Lung (tissue), 11 donors: ENCODE measurements at regions not wholly inside any gene's neighbourhood (a gene's known extent, or its start where the extent isn't known, plus 50 kb on each side); places are given as distances from the start of the nearest gene placed in this dataset.

Experiments used
- ATAC-seq: fragments of 200-7000 bp; cut with Tn5 transposase; one replicate; pipeline ENCODE4 v1.9.1; 2020; ENCODE audit warnings: moderate number of reproducible peaks; ENCODE audit not compliant: insufficient read depth, low FRiP score
- DNase-seq, 3 donors: peaks; one replicate each; pipeline ENCODE4 v3.0.0-alpha.2; 2013 to 2017
- H3K27ac ChIP-seq, 2 donors: one replicate each; pipeline ENCODE4 v1.5.1; 2013; ENCODE audit warnings: mild to moderate bottlenecking in 2 of 2, moderate library complexity in 2 of 2, control low read depth in 1 of 2, inconsistent platforms in 1 of 2, low read depth in 1 of 2, low read length in 1 of 2
- H3K27me3 ChIP-seq, 3 donors: one replicate each; pipeline ENCODE4 v1.5.1; 2013; ENCODE audit warnings: low read length in 2 of 3; ENCODE audit not compliant: control insufficient read depth in 3 of 3, insufficient read depth in 3 of 3
- H3K36me3 ChIP-seq, 4 donors: one replicate each; pipeline ENCODE4 v1.5.1; 2013; ENCODE audit warnings: low read length in 4 of 4, mild to moderate bottlenecking in 1 of 4, moderate library complexity in 1 of 4; ENCODE audit not compliant: control insufficient read depth in 4 of 4, insufficient read depth in 4 of 4
- H3K4me1 ChIP-seq, 5 donors: one replicate each; pipeline ENCODE4 v1.5.1; 2013; ENCODE audit warnings: low read length in 5 of 5, mild to moderate bottlenecking in 2 of 5, moderate library complexity in 1 of 5; ENCODE audit not compliant: control insufficient read depth in 5 of 5, insufficient read depth in 5 of 5
- H3K4me3 ChIP-seq: one replicate; pipeline ENCODE4 v1.5.1; 2013; ENCODE audit warnings: mild to moderate bottlenecking, control low read depth, moderate library complexity
- H3K9ac ChIP-seq, 2 donors: one replicate each; pipeline ENCODE4 v1.5.1; 2013; ENCODE audit warnings: low read length in 2 of 2, control low read depth in 1 of 2; ENCODE audit not compliant: insufficient read depth in 1 of 2
- H3K9me3 ChIP-seq, 4 donors: one replicate each; pipeline ENCODE4 v1.5.1; 2013; ENCODE audit warnings: low read length in 3 of 4, mild to moderate bottlenecking in 1 of 4, moderate library complexity in 1 of 4; ENCODE audit not compliant: control insufficient read depth in 4 of 4, insufficient read depth in 3 of 4
- WGBS, 2 donors: extraction: QIAGEN DNeasy Blood & Tissue Kit; methylation state at CpG; one replicate each; pipeline ENCODE4 v1.1.7; 2013; 5-methylcytosine and 5-hydroxymethylcytosine counted together
- TF ChIP-seq, protein P1 (sequence below): IDR thresholded peaks from 2 replicates; pipeline ENCODE4 v1.5.1; 2012; ENCODE audit warnings: mild to moderate bottlenecking; ENCODE audit errors: control extremely low read depth, extremely low read depth
- donor health status: control.
- donor health status: control.
- donor health status: Bipolar disorder and iron deficiency.
- donor health status: healthy.
- donor health status: DM: yes; HTN: yes; CAD: no.

DNA sequence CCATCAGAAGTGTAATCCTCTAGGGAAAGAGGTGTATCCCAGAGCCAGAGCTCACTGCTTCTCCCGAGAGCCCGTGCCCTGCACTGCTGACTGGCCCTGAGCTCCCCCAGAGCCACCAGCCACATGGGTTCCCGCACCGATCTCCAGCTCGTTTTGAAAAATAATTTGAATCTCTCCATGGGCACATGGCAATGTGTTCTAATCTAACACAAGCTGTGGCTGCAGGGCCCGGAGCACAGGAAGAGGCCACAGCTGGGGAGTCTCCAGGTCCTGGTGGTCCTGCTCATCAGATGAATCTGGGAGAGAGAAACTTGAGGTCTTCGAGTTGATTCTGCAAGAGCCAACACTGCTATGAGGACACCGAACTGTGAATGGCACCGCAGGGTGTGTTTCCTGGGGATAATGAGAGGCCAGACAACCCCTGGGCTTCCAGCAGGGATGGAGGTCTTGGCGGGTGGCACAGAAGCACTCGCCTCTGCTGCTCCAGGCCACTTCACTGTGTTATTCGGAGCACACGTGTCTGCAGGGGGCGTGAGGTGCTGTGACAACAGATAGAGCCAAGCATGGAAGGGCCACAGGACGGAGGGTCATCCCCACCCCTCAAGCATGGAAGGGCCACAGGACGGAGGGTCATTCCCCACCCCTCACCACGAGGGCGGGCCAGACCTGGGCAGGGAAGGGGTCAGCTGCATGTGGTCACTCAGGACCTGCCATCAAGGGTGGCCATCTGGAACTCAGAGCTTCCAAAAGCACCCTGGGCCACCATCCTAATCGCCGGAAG lies 196.8 kb downstream of the NDUFA10 start:
- TF ChIP-seq, protein P1, sequence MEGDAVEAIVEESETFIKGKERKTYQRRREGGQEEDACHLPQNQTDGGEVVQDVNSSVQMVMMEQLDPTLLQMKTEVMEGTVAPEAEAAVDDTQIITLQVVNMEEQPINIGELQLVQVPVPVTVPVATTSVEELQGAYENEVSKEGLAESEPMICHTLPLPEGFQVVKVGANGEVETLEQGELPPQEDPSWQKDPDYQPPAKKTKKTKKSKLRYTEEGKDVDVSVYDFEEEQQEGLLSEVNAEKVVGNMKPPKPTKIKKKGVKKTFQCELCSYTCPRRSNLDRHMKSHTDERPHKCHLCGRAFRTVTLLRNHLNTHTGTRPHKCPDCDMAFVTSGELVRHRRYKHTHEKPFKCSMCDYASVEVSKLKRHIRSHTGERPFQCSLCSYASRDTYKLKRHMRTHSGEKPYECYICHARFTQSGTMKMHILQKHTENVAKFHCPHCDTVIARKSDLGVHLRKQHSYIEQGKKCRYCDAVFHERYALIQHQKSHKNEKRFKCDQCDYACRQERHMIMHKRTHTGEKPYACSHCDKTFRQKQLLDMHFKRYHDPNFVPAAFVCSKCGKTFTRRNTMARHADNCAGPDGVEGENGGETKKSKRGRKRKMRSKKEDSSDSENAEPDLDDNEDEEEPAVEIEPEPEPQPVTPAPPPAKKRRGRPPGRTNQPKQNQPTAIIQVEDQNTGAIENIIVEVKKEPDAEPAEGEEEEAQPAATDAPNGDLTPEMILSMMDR: no peak
- no peak overlapping the region for H3K9ac ChIP-seq
- H3K9me3 ChIP-seq: no peaks in the 10 kb centered on the region
- DNase-seq: no peak
- H3K27me3 ChIP-seq: no peaks in the 10 kb centered on the region
- no peak for ATAC-seq
- H3K4me1 ChIP-seq: peaks cover 0 to 22% (median 8%) of the 10 kb centered on the region in 5 donors
- WGBS, 2 donors: 80 to 92% methylated on average over 20 of the region's 20 CpGs
- H3K36me3 ChIP-seq: no peaks in the 10 kb centered on the region
- no peak overlapping the region for H3K27ac ChIP-seq
- no peak overlapping the region for H3K4me3 ChIP-seq

DNA sequence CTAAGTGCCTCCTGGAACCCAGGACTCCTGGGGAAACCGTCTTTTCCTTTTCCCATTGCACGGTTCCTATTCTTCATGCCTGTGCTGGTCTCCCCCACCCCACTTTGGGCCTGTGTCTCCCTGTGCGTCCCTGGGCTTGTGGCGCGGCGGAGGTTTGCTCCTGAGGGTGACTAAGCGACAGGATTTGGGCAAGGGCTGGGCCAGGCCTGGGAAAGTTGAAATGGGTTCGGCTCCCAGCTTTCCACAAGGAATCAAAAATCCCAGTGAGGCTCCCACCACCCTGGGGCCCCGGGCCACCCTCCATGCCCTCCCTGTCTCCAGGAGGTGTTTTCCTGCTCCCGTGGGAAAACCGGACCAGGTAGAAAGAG lies 197.6 kb downstream of the NDUFA10 start:
- 96 to 99% methylated on average over 11 of the region's 11 CpGs for WGBS, 2 donors
- ATAC-seq: no peak
- H3K4me3 ChIP-seq: no peak overlapping the region
- TF ChIP-seq, protein P1: no peak
- H3K4me1 ChIP-seq: peaks cover 0 to 22% (median 8%) of the 10 kb centered on the region in 5 donors
- no peaks in the 10 kb centered on the region for H3K9me3 ChIP-seq
- H3K27me3 ChIP-seq: no peaks in the 10 kb centered on the region
- DNase-seq: peak in 1 of 3 donors; percentile 8
- no peaks in the 10 kb centered on the region for H3K36me3 ChIP-seq
- H3K9ac ChIP-seq: no peak overlapping the region
- H3K27ac ChIP-seq: no peak overlapping the region

DNA sequence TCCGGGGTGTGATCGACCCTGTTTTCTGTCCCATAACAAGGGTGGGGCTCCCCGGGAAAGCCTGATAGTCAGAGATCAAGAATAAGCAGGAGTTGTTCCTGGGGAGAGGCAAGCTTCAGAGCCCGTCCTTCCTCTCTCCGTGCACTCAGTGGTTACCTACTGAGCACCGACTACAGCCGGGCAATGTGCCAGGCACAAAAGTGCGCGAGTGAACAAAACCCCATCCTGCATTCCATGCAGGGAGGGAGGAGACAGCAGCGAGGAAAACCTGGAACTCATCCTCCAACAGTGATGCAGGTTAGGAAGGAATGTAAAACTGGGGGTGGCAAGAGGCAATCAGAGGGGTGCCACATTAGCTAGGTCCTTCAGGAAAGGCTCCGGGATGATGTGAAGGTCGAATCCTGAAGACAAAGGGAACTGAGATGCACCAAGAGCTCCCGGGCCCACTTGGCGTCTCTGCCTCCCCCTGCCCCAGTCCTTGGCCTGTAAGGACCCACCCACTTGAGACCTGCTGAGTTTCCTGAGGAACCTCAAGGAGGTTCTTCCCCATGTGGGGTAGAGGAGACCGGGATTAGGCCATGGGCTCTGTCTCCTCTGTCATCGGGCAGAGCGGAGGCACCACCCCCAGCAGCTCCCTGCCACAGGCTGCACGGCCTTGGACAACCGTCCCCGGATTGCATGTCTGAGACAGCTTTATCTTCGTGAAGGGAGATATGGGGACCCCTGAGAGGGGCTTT lies 198.2 kb downstream of the NDUFA10 start:
- H3K9me3 ChIP-seq: no peaks in the 10 kb centered on the region
- H3K9ac ChIP-seq: no peak overlapping the region
- H3K4me1 ChIP-seq: peaks cover 0 to 22% (median 8%) of the 10 kb centered on the region in 5 donors
- H3K27me3 ChIP-seq: no peaks in the 10 kb centered on the region
- H3K36me3 ChIP-seq: no peaks in the 10 kb centered on the region
- no peak for ATAC-seq
- 86% methylated on average over 21 of the region's 21 CpGs for WGBS, 2 donors
- H3K27ac ChIP-seq: no peak overlapping the region
- no peak overlapping the region for H3K4me3 ChIP-seq
- TF ChIP-seq, protein P1: no peak
- DNase-seq: peak in 1 of 3 donors; percentile 12
